Tibial nerve (tissue), 4 donors: ENCODE measurements at regions not wholly inside any gene's neighbourhood (a gene's known extent, or its start where the extent isn't known, plus 50 kb on each side); places are given as distances from the start of the nearest gene placed in this dataset.

Source experiments
- DNase-seq, 2 donors: peaks; one replicate each; pipeline ENCODE4 v3.0.0-alpha.2; 2019; ENCODE audit warnings: low spot score in 2 of 2
- H3K27ac ChIP-seq, 4 donors: fragments of 200-600 bp; sonication (generic) in 3 of 4; one replicate each; pipeline ENCODE4 v1.5.1; 2017 to 2019; ENCODE audit warnings: mild to moderate bottlenecking in 1 of 4
- H3K27me3 ChIP-seq, 2 donors: fragments of 200-600 bp; sonication (generic) in 1 of 2; one replicate each; pipeline versions ENCODE4 v1.5.1 to v1.6.0; 2017 to 2019
- H3K36me3 ChIP-seq, 3 donors: fragments of 200-600 bp; sonication (generic); one replicate each; pipeline ENCODE4 v1.5.1; 2018 to 2019
- H3K4me1 ChIP-seq, 4 donors: fragments of 200-600 bp; sonication (generic) in 3 of 4; one replicate each; pipeline ENCODE4 v1.5.1; 2017 to 2019
- H3K4me3 ChIP-seq, 4 donors: fragments of 200-600 bp; sonication (generic) in 3 of 4; one replicate each; pipeline ENCODE4 v1.5.1; 2017 to 2019; ENCODE audit warnings: mild to moderate bottlenecking in 1 of 4, moderate library complexity in 1 of 4
- H3K9me3 ChIP-seq, 4 donors: fragments of 200-600 bp; sonication (generic) in 3 of 4; one replicate each; pipeline ENCODE4 v1.5.1; 2017 to 2019
- CTCF ChIP-seq, 5 experiments: fragments of 200-600 bp in 3 of 5; fragments of 450-650 bp in 2 of 5; sonication (generic) in 3 of 5; IDR thresholded peaks; one replicate each; pipeline ENCODE4 v1.5.1; 2016 to 2019; ENCODE audit warnings: antibody characterized with exemption in 5 of 5, mild to moderate bottlenecking in 3 of 5, moderate library complexity in 2 of 5
- EP300 ChIP-seq, 2 donors: sonication (generic); formaldehyde crosslinking; IDR thresholded peaks; one replicate each; pipeline ENCODE4 v1.6.1; 2017; ENCODE audit warnings: antibody characterized with exemption in 2 of 2, mild to moderate bottlenecking in 1 of 2
- POLR2A ChIP-seq, 2 donors: fragments of 450-650 bp; IDR thresholded peaks; one replicate each; pipeline ENCODE4 v1.6.1; 2017; ENCODE audit warnings: antibody characterized with exemption in 2 of 2, mild to moderate bottlenecking in 2 of 2, moderate library complexity in 2 of 2
- whole genome bisulfite sequencing, 2 donors: methylation state at CpG; one replicate each; pipeline ENCODE4 v1.1.5; 2018; 5-methylcytosine and 5-hydroxymethylcytosine counted together

- no peak for TF ChIP-seq POLR2A (IDR thresholded peaks at IDR 0.05)
- no peak for TF ChIP-seq CTCF (IDR thresholded peaks at IDR 0.05)
- no peak for TF ChIP-seq EP300 (IDR thresholded peaks at IDR 0.05)
- H3K27ac ChIP-seq, result no peak overlapping the region
- H3K4me3 ChIP-seq, result no peak overlapping the region
- 71 to 82% methylated on average over 1 of the region's 1 CpG for WGBS, 2 donors
- no peak for DNase-seq
- no peaks in the 10 kb centered on the region for H3K36me3 ChIP-seq
- no peaks in the 10 kb centered on the region for H3K27me3 ChIP-seq
- no peaks in the 10 kb centered on the region for H3K9me3 ChIP-seq
- no peaks in the 10 kb centered on the region for H3K4me1 ChIP-seq
Observed at GRCh38 chr3:3280396-3280795, 100.9 kb upstream of the CRBN start.

GRCh38 chr3:3278073-3278472 lies 98.6 kb upstream of the CRBN start:
- no peaks in the 10 kb centered on the region for H3K9me3 ChIP-seq
- 54 to 67% methylated on average over 1 of the region's 1 CpG for WGBS, 2 donors
- no peaks in the 10 kb centered on the region for H3K36me3 ChIP-seq
- no peak for DNase-seq
- no peaks in the 10 kb centered on the region for H3K4me1 ChIP-seq
- H3K4me3 ChIP-seq, result no peak overlapping the region
- TF ChIP-seq POLR2A (IDR thresholded peaks at IDR 0.05) (no peak), EP300 (IDR thresholded peaks at IDR 0.05) (no peak), CTCF (IDR thresholded peaks at IDR 0.05) (no peak)
- H3K27me3 ChIP-seq, result no peaks in the 10 kb centered on the region
- no peak overlapping the region for H3K27ac ChIP-seq

- Histone ChIP-seq H3K9me3 (no peaks in the 10 kb centered on the region), H3K4me1 (no peaks in the 10 kb centered on the region), H3K36me3 (no peaks in the 10 kb centered on the region), H3K27ac (no peak overlapping the region), H3K27me3 (no peaks in the 10 kb centered on the region), H3K4me3 (no peak overlapping the region)
- TF ChIP-seq POLR2A (IDR thresholded peaks at IDR 0.05) (no peak), CTCF (IDR thresholded peaks at IDR 0.05) (no peak), EP300 (IDR thresholded peaks at IDR 0.05) (no peak)
- WGBS, 2 donors, result 88 to 90% methylated on average over 2 of the region's 2 CpGs
- no peak for DNase-seq
Observed at GRCh38 chr3:3276630-3277029, 97.1 kb upstream of the CRBN start.

GRCh38 chr3:3264796-3265195 lies 85.3 kb upstream of the CRBN start:
- no peak for TF ChIP-seq EP300 (IDR thresholded peaks at IDR 0.05)
- no peak for TF ChIP-seq POLR2A (IDR thresholded peaks at IDR 0.05)
- no peak for TF ChIP-seq CTCF (IDR thresholded peaks at IDR 0.05)
- 87 to 91% methylated on average over 3 of the region's 3 CpGs for WGBS, 2 donors
- no peaks in the 10 kb centered on the region for H3K27me3 ChIP-seq
- no peak overlapping the region for H3K4me3 ChIP-seq
- H3K27ac ChIP-seq, result no peak overlapping the region
- H3K9me3 ChIP-seq, result no peaks in the 10 kb centered on the region
- H3K4me1 ChIP-seq, result no peaks in the 10 kb centered on the region
- no peaks in the 10 kb centered on the region for H3K36me3 ChIP-seq
- no peak for DNase-seq

- Histone ChIP-seq H3K9me3 (no peaks in the 10 kb centered on the region), H3K36me3 (no peaks in the 10 kb centered on the region), H3K4me1 (no peaks in the 10 kb centered on the region), H3K27ac (no peak overlapping the region), H3K27me3 (no peaks in the 10 kb centered on the region), H3K4me3 (no peak overlapping the region)
- DNase-seq, result no peak
- no peak for TF ChIP-seq CTCF (IDR thresholded peaks at IDR 0.05)
- TF ChIP-seq POLR2A (IDR thresholded peaks at IDR 0.05), result no peak
Observed at GRCh38 chr3:3260870-3261269, 81.4 kb upstream of the CRBN start.
